ENCODE measurements at regions not wholly inside any gene's neighbourhood (a gene's known extent, or its start where the extent isn't known, plus 50 kb on each side); places are given as distances from the start of the nearest gene placed in this dataset.

- no peaks in the 10 kb centered on the region for H3K4me1 ChIP-seq (ENCODE audit: insufficient read depth, low read length)
- BruUV-seq (replicated peaks) = no TSS peak
- POLR2A ChIA-PET (ENCODE audit: unreplicated experiment) = no interaction called here
- DNase-seq = no peak
- no peaks in the 10 kb centered on the region for H3K36me3 ChIP-seq (ENCODE audit: low read depth, low read length)
- CTCF ChIA-PET = no interaction called here
- H2AFZ ChIP-seq (ENCODE audit: low read length) = no peak overlapping the region
- H3F3A ChIP-seq (ENCODE audit: low read length, unreplicated experiment) = no peaks in the 10 kb centered on the region
- H4K20me1 ChIP-seq (ENCODE audit: low read length) = no peaks in the 10 kb centered on the region
- no peak overlapping the region for H3K27ac ChIP-seq (ENCODE audit: low read length)
- no peaks in the 10 kb centered on the region for H3K27me3 ChIP-seq (ENCODE audit: low read length)
- H3K4me2 ChIP-seq (ENCODE audit: low read length) = no peak overlapping the region
- H3K9me3 ChIP-seq (ENCODE audit: low read length) = 0 out of 2 replicates have a peak, but pooled peaks cover 6% of the 10 kb centered on the region
- H3K4me3 ChIP-seq (ENCODE audit: low read length) = no peak overlapping the region
- no peaks in the 10 kb centered on the region for H3K79me2 ChIP-seq (ENCODE audit: low read length)
- no peak overlapping the region for H3K9ac ChIP-seq (ENCODE audit: low read length)
- H3K9me2 ChIP-seq (replicated peaks; ENCODE audit: low read length) = no peaks in the 10 kb centered on the region
- no peak for TF ChIP-seq CTCF (conservative IDR thresholded peaks at IDR 0.05; ENCODE audit: low read depth, low read length)
- TF ChIP-seq EZH2phosphoT487 (IDR thresholded peaks at IDR 0.05; ENCODE audit: borderline replicate concordance, low read length) = no peak
- TF ChIP-seq EZH2 (IDR thresholded peaks at IDR 0.05; ENCODE audit: low read length, unreplicated experiment) = no peak
- intact Hi-C loops (cut with micrococcal nuclease) = no loop called here
- ATAC-seq = no peak
Observed at GRCh38 chr2:76642129-76642528, 880.0 kb downstream of the LRRTM4 start.

- H3K9me2 ChIP-seq (replicated peaks; ENCODE audit: low read length) = no peaks in the 10 kb centered on the region
- H3K27me3 ChIP-seq (ENCODE audit: low read length) = no peaks in the 10 kb centered on the region
- no peaks in the 10 kb centered on the region for H3F3A ChIP-seq (ENCODE audit: low read length, unreplicated experiment)
- ATAC-seq (no peak), DNase-seq (no peak)
- no peak overlapping the region for H3K4me2 ChIP-seq (ENCODE audit: low read length)
- no peaks in the 10 kb centered on the region for H3K4me1 ChIP-seq (ENCODE audit: insufficient read depth, low read length)
- H3K9ac ChIP-seq (ENCODE audit: low read length) = no peak overlapping the region
- POLR2A ChIA-PET (ENCODE audit: unreplicated experiment) = no interaction called here
- H3K36me3 ChIP-seq (ENCODE audit: low read depth, low read length) = no peaks in the 10 kb centered on the region
- intact Hi-C loops (cut with micrococcal nuclease) = no loop called here
- H4K20me1 ChIP-seq (ENCODE audit: low read length) = no peaks in the 10 kb centered on the region
- H3K27ac ChIP-seq (ENCODE audit: low read length) = no peak overlapping the region
- BruUV-seq (replicated peaks) = no TSS peak
- no peak for TF ChIP-seq EZH2phosphoT487 (IDR thresholded peaks at IDR 0.05; ENCODE audit: borderline replicate concordance, low read length)
- CTCF ChIA-PET = no interaction called here
- H3K9me3 ChIP-seq (ENCODE audit: low read length) = 0 out of 2 replicates have a peak, but pooled peaks cover 6% of the 10 kb centered on the region
- H3K79me2 ChIP-seq (ENCODE audit: low read length) = no peaks in the 10 kb centered on the region
- H2AFZ ChIP-seq (ENCODE audit: low read length) = no peak overlapping the region
- H3K4me3 ChIP-seq (ENCODE audit: low read length) = no peak overlapping the region
Observed at GRCh38 chr2:76641506-76641905, 880.7 kb downstream of the LRRTM4 start.

GRCh38 chr2:76640905-76641304, 881.3 kb downstream of the LRRTM4 start:
- H3K9me2 ChIP-seq (replicated peaks; ENCODE audit: low read length) = no peaks in the 10 kb centered on the region
- no peaks in the 10 kb centered on the region for H4K20me1 ChIP-seq (ENCODE audit: low read length)
- H3K9ac ChIP-seq (ENCODE audit: low read length) = no peak overlapping the region
- POLR2A ChIA-PET (ENCODE audit: unreplicated experiment) = no interaction called here
- no peaks in the 10 kb centered on the region for H3K27me3 ChIP-seq (ENCODE audit: low read length)
- intact Hi-C loops (cut with micrococcal nuclease) = no loop called here
- DNase-seq (no peak), ATAC-seq (no peak)
- H3K36me3 ChIP-seq (ENCODE audit: low read depth, low read length) = no peaks in the 10 kb centered on the region
- H3K9me3 ChIP-seq (ENCODE audit: low read length) = 0 out of 2 replicates have a peak, but pooled peaks cover 6% of the 10 kb centered on the region
- no peak overlapping the region for H2AFZ ChIP-seq (ENCODE audit: low read length)
- no peaks in the 10 kb centered on the region for H3F3A ChIP-seq (ENCODE audit: low read length, unreplicated experiment)
- no TSS peak for BruUV-seq (replicated peaks)
- no peak overlapping the region for H3K27ac ChIP-seq (ENCODE audit: low read length)
- no peak overlapping the region for H3K4me3 ChIP-seq (ENCODE audit: low read length)
- CTCF ChIA-PET = no interaction called here
- no peak overlapping the region for H3K4me2 ChIP-seq (ENCODE audit: low read length)
- H3K4me1 ChIP-seq (ENCODE audit: insufficient read depth, low read length) = no peaks in the 10 kb centered on the region
- no peaks in the 10 kb centered on the region for H3K79me2 ChIP-seq (ENCODE audit: low read length)
- TF ChIP-seq CTCF (conservative IDR thresholded peaks at IDR 0.05; ENCODE audit: low read depth, low read length) (no peak), EZH2 (IDR thresholded peaks at IDR 0.05; ENCODE audit: low read length, unreplicated experiment) (no peak), EZH2phosphoT487 (IDR thresholded peaks at IDR 0.05; ENCODE audit: borderline replicate concordance, low read length) (no peak)
